Natural killer cell treated with Interleukin-12 subunit alpha and Interleukin-12 subunit beta and Interleukin-15 and Interleukin-18, amount 100 ng/mL, for 72 hours (primary cell): ENCODE measurements at regions not wholly inside any gene's neighbourhood (a gene's known extent, or its start where the extent isn't known, plus 50 kb on each side); places are given as distances from the start of the nearest gene placed in this dataset.
"Not testable (repeated sequence)": the region's sequence is repeated elsewhere in the genome, so short reads cannot be mapped to it uniquely, and the experiment has no call there.

Experiments
- ATAC-seq, 2 donors: fragments of 150-1000 bp; cut with Tn5 transposase in 1 of 2; sonication (Bioruptor Pico), chemical (Tn5 transposase) in 1 of 2; 2 replicates each; pipeline ENCODE4 v1.10.0; 2021
- DNase-seq: peaks from one replicate; pipeline ENCODE4 v3.0.0; 2022; ENCODE audit warnings: low spot score
- H3K27ac Mint-ChIP-seq, 2 donors: 1 replicate in 1 of 2; 2 replicates in 1 of 2; pipeline ENCODE4 v1.8.0; 2022; ENCODE audit warnings: mixed read lengths in 2 of 2, mild to moderate bottlenecking in 1 of 2, moderate library complexity in 1 of 2
- H3K27me3 Mint-ChIP-seq, 2 donors: 1 replicate in 1 of 2; 2 replicates in 1 of 2; pipeline ENCODE4 v1.8.0; 2022; ENCODE audit warnings: mixed read lengths in 2 of 2
- H3K36me3 Mint-ChIP-seq: one replicate; pipeline ENCODE4 v1.8.0; 2022; ENCODE audit warnings: mixed read lengths
- H3K4me1 Mint-ChIP-seq, 2 donors: 1 replicate in 1 of 2; 2 replicates in 1 of 2; pipeline ENCODE4 v1.8.0; 2022; ENCODE audit warnings: low read depth in 2 of 2, mixed read lengths in 2 of 2, mild to moderate bottlenecking in 1 of 2
- H3K4me3 Mint-ChIP-seq: one replicate; pipeline ENCODE4 v1.8.0; 2022; ENCODE audit warnings: mixed read lengths
- H3K9me3 Mint-ChIP-seq: 2 replicates; pipeline ENCODE4 v1.8.0; 2022; ENCODE audit warnings: mixed read lengths

DNA sequence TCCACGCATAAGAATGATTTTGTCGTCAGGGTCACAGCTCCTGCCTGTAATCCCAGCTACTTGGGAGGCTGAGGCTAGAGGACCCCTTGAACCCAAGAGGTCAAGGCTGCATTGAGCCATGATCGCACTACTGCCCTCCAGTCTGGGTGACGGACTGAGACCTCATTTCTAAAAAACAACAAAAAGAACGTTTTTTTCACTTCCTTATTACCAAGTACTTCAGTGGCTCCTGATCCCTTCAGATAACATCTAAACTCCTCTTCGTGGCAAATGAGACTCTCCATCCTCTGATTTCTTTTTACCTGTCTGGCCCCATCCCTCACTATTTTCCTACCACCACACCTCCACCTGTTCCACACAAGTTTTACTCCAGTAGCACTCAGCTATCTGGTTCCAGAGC, 105.4 kb upstream of the TLK1 start:
- H3K27me3 Mint-ChIP-seq = no peaks in the 10 kb centered on the region
- DNase-seq (no peak), ATAC-seq (no peak)
- H3K4me1 Mint-ChIP-seq = peaks cover 0 to under 1% of the 10 kb centered on the region in 2 donors
- no peak overlapping the region for H3K4me3 Mint-ChIP-seq
- H3K9me3 Mint-ChIP-seq = no peaks in the 10 kb centered on the region
- no peak overlapping the region for H3K27ac Mint-ChIP-seq
- H3K36me3 Mint-ChIP-seq = no peaks in the 10 kb centered on the region

DNA sequence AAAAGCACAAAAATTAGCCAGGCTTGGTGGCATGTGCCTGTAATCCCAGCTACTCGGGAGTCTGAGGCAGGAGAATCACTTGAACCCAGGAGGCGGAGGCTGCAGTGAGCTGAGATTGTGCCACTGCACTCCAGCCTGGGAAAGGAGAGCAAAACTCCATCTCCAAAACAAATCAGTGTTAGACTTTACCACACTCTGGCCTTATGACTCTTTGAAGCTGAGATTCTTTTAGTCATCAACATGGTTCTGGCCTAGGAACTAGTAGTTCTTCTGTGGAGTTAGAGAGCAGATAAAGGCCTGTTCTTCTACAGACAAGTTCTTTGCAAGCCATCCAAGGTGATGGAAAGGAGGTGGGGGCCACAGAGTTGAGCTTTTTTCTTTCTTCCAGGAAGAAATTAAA, 100.8 kb upstream of the TLK1 start:
- not testable (repeated sequence) for ATAC-seq, H3K9me3 Mint-ChIP-seq, H3K36me3 Mint-ChIP-seq, H3K4me3 Mint-ChIP-seq, DNase-seq, H3K27ac Mint-ChIP-seq, H3K27me3 Mint-ChIP-seq
- H3K4me1 Mint-ChIP-seq = peaks cover 8 to 16% of the 10 kb centered on the region in 2 donors

DNA sequence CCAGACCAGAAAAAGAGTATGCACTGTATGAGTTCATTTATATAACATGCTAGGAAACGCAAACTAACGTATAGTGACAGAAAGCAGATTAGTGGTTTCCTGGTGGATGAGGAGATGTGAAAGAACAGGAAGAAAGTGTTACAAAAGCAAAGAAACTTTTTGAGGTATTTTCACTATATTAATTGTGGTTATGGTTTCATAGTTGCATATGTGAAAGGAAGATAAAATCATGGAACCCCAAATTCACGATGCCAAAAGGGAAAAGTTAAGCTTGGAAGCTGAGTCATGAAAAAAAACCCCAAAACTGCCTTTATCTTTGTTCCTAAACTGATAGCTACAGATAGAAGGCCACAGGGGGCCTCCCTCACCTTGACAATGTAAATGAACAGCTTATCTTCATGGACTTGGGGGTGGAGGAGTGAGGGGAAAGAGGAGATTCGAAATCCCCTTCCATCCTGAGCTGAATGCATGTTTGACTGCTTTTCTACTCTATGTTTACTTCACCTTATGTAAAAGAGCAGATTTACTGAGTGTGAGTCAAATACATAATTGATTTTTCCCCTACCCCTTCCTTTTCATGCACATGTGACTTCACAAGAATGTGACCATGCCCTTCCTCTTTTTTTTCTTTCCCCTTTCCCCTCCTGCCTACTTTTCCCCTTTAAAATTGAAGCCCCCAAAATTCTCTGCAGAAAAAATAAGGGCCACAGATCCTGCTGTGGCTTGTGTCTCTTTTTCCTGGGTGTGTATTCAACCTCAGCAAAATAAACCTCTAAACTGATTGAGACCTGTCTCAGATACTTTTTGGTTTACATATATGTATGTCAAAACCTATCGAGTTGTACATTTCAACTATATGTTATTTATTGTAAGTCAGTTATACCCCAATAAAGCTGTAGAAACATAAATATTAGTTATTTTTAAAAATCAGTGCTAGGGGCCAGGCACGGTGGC, 100.1 kb upstream of the TLK1 start:
- H3K36me3 Mint-ChIP-seq = no peaks in the 10 kb centered on the region
- no peaks in the 10 kb centered on the region for H3K9me3 Mint-ChIP-seq
- no peaks in the 10 kb centered on the region for H3K27me3 Mint-ChIP-seq
- ATAC-seq (peak in 1 of 2 donors; percentile 43), DNase-seq (no peak)
- H3K27ac Mint-ChIP-seq = no peak overlapping the region
- H3K4me1 Mint-ChIP-seq = peaks cover 8 to 16% of the 10 kb centered on the region in 2 donors
- H3K4me3 Mint-ChIP-seq = peak overlapping the region; percentile 13

DNA sequence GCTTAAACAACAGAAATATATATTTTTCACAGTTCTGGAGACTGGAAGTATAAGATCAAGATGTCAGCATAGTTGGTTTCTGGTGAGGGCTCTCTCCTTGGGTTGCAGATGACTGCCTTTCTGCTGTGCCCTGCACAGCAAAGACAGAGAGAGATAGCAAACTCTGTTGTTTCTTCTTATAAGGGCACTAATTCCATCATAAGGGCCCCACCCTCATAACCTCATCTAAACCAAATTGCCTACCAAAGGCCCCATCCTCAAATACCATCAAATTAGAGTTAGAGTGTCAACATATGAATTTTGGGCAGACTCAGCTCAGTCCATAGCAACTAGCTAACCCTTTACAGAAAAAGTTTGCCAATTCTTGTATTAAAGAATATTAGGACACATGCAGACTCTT, 94.0 kb upstream of the TLK1 start:
- H3K4me3 Mint-ChIP-seq = no peak overlapping the region
- ATAC-seq (no peak), DNase-seq (no peak)
- no peaks in the 10 kb centered on the region for H3K9me3 Mint-ChIP-seq
- peaks cover 0 to 2% of the 10 kb centered on the region in 2 donors for H3K4me1 Mint-ChIP-seq
- no peak overlapping the region for H3K27ac Mint-ChIP-seq
- no peaks in the 10 kb centered on the region for H3K36me3 Mint-ChIP-seq
- no peaks in the 10 kb centered on the region for H3K27me3 Mint-ChIP-seq

DNA sequence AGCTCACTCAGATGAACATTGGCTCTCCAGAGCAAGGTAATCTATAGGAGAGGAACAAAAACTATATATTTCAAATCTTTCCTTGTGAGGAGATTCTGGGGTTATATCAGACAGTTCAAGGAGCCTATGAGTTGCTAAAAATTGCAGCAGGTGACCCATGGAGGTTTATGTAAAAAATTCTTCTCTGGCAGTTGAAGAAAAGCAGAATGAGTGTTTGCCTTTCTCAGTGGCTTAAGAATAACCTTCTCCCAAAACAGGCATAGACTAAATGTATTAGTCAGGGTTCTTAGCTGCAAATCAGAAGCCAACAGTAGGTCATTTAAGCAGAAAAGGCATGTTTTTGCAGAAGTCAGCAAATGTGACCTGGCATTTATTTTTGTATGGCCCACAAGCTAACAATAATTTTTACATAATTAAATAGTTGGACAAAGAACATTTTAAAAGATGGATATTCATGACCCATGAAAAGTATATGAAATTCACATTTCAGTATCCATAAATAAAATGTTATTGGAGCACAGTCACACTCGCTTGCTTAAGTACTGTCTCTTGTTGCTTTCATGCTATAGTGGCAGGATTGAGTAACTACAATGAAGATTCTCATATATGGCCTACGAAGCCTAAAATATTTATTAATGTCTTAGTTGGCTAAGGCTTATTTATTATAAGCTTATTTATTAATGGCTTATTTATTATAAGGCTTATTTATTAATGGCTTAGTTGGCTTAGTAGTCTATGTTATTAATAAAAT, 93.4 kb upstream of the TLK1 start:
- H3K4me3 Mint-ChIP-seq = no peak overlapping the region
- H3K36me3 Mint-ChIP-seq = no peaks in the 10 kb centered on the region
- no peak overlapping the region for H3K27ac Mint-ChIP-seq
- no peak for DNase-seq
- no peaks in the 10 kb centered on the region for H3K27me3 Mint-ChIP-seq
- no peaks in the 10 kb centered on the region for H3K4me1 Mint-ChIP-seq
- no peaks in the 10 kb centered on the region for H3K9me3 Mint-ChIP-seq
- no peak for ATAC-seq

GRCh38 chr2:171253279-171253678, 92.6 kb upstream of the TLK1 start:
- Mint-ChIP-seq H3K4me3 (no peak overlapping the region), H3K27me3 (no peaks in the 10 kb centered on the region), H3K27ac (no peak overlapping the region), H3K36me3 (no peaks in the 10 kb centered on the region), H3K4me1 (peaks cover 2% of the 10 kb centered on the region in 2 donors), H3K9me3 (no peaks in the 10 kb centered on the region)
- DNase-seq (no peak), ATAC-seq (no peak)

- H3K27me3 Mint-ChIP-seq = no peaks in the 10 kb centered on the region
Observed at GRCh38 chr2:171249689-171250088, 89.0 kb upstream of the TLK1 start.

DNA sequence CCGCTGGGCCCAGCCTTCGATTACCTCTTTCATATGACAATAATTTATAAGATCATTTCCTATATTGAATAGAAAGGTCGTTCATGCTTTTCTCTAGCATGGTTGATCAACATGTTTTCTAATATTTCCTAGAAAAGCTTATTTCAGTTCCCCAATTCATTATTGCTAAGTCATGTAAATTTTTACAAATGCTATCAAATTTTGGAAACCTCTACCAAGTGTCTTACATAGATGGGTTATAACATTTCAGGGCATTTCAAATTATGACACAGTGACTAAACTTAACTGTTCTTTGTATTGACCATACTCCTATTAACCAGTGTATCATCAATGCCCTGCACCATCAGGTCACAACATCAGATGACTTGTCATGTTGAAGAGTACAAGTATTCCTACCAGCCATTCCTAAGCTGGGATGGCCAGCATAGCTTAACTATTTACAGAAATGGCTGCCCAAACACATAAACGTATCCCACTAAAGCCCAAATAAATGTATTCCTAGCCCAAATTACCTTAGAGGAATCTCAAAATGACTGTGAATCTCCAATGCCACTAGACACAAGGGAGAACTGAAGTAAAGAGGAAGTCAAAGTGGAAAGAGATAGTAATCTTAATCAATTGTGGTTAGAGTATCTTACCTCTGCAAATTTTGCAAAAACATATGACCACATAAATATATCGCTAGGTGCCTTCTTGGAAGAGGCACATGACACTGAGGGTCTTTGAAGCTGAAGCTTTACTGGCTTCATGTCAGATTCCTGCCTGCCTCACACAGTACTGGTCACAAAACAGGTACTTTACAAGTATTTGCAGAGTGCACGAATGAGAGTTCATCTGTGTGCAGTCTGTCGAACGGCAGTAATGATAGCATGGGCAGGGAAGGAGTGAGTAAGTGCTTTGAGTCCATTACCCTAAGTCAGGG, 87.3 kb upstream of the TLK1 start:
- H3K36me3 Mint-ChIP-seq = no peaks in the 10 kb centered on the region
- H3K4me1 Mint-ChIP-seq = peaks cover 11 to 18% of the 10 kb centered on the region in 2 donors
- H3K27me3 Mint-ChIP-seq = no peaks in the 10 kb centered on the region
- no peak overlapping the region for H3K4me3 Mint-ChIP-seq
- ATAC-seq (peak in 1 of 2 donors; percentile 39), DNase-seq (no peak)
- H3K9me3 Mint-ChIP-seq = no peaks in the 10 kb centered on the region
- no peak overlapping the region for H3K27ac Mint-ChIP-seq

More at GRCh38 chr2:171249689-171250088, 89.0 kb upstream of the TLK1 start:
- H3K36me3 Mint-ChIP-seq = no peaks in the 10 kb centered on the region
- no peak overlapping the region for H3K27ac Mint-ChIP-seq
- H3K4me1 Mint-ChIP-seq = peaks cover 7 to 13% of the 10 kb centered on the region in 2 donors
- no peak for ATAC-seq
- H3K9me3 Mint-ChIP-seq = no peaks in the 10 kb centered on the region
- no peak for DNase-seq
- H3K4me3 Mint-ChIP-seq = no peak overlapping the region

DNA sequence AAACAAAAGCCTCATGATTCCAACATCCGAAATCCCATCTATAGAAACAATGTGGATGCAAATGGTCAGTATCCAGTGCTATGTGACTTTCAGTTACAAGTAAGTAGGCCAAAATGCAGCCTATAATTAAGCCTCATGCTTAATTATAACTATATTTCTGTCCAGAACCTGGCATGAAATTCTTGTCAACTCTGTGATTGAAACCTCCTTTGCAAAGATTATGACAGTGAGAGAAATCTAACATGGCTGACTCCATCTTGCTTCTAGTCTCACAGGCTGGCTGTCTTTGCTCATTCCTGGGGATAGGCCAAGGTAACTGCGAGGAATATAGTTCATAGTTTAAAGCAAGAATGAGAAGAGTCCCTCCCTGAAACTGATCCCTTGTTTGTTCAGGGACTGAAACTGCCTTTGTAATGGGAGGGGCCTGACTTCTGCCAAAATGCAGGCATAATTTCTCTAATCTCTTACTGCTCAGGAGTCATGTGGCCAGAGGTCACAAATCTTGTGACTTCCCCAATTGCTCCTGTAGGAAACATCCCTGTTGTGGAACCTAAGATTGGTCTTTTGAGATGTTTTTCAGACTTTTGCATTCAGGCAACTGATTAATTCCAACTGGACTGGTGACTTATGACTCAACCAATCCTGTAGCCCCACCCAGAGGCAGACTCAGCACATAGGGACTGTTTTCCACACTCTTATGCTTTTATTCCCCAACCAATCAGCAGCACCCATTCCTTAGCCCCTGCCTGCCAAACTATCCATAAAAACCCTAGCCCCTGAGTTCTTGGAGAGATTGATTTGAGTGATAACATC, 84.5 kb upstream of the TLK1 start:
- no peaks in the 10 kb centered on the region for H3K9me3 Mint-ChIP-seq
- no peaks in the 10 kb centered on the region for H3K36me3 Mint-ChIP-seq
- H3K4me3 Mint-ChIP-seq = no peak overlapping the region
- no peak overlapping the region for H3K27ac Mint-ChIP-seq
- no peak for DNase-seq
- H3K4me1 Mint-ChIP-seq = peaks cover 11 to 18% of the 10 kb centered on the region in 2 donors
- ATAC-seq = no peak
- peaks cover 0 to 3% of the 10 kb centered on the region in 2 donors for H3K27me3 Mint-ChIP-seq

DNA sequence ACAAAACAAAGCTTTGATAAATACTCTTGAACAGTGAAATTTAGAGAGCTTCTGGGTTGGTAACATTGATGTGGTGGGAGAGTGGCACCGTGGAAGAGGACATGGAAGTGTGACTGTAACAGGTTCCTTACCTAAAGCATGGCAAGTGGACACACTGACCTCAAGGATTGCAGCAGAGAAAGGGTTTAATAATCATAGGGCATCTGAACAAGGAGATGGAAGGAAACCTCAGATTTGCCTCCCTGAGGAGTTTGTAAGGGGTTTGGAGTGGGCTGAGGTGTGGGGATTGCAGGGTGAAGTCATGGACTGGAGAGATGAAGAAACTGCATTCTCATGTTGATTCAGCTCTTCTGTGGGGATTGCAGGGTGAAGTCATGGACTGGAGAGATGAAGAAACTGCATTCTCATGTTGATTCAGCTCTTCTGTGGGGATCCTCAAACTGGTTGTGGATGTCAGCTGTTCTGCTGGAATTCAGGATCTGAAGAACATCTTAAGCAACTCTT, 83.8 kb upstream of the TLK1 start:
- no peak for DNase-seq
- no peaks in the 10 kb centered on the region for H3K36me3 Mint-ChIP-seq
- peak; percentile 69 to 76 for ATAC-seq
- H3K4me1 Mint-ChIP-seq = peaks cover 11 to 18% of the 10 kb centered on the region in 2 donors
- H3K27me3 Mint-ChIP-seq = peaks cover 0 to 7% of the 10 kb centered on the region in 2 donors
- no peak overlapping the region for H3K4me3 Mint-ChIP-seq
- H3K9me3 Mint-ChIP-seq = no peaks in the 10 kb centered on the region
- H3K27ac Mint-ChIP-seq = peak overlapping the region in 1 of 2 donors; percentile 17

DNA sequence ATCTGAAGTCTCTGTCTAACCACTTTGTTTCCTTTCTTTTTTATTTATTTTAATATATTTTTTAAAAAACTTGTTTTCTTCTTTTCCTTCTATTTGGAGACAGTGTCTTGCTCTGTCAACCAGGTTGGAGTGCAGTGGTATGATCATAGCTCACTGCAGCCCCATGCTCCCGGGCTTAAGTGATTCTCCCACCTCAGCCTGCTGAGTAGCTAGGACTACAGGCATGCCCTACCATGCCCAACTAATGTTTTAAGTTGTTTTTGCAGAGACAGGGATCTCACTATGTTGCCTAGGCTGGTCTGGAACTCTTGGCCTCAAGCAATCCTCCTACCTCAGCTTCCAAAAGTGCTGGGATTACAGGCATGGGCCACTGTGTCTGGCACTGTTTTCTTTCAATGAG, 81.1 kb upstream of the TLK1 start:
- DNase-seq (no peak), ATAC-seq (no peak)
- H3K27me3 Mint-ChIP-seq = peaks cover 6 to 7% of the 10 kb centered on the region in 2 donors
- H3K36me3 Mint-ChIP-seq = no peaks in the 10 kb centered on the region
- H3K4me1 Mint-ChIP-seq = peaks cover 5 to 10% of the 10 kb centered on the region in 2 donors
- no peaks in the 10 kb centered on the region for H3K9me3 Mint-ChIP-seq
- H3K27ac Mint-ChIP-seq = no peak overlapping the region
- H3K4me3 Mint-ChIP-seq = no peak overlapping the region

- H3K4me3 Mint-ChIP-seq = no peak overlapping the region
- ATAC-seq = no peak
Observed at GRCh38 chr2:171238946-171239345, 78.3 kb upstream of the TLK1 start.

More at GRCh38 chr2:171238946-171239345, 78.3 kb upstream of the TLK1 start:
- DNase-seq = no peak
- Mint-ChIP-seq H3K36me3 (no peaks in the 10 kb centered on the region), H3K27me3 (peaks cover 12 to 18% of the 10 kb centered on the region in 2 donors), H3K9me3 (no peaks in the 10 kb centered on the region), H3K27ac (no peak overlapping the region), H3K4me1 (no peaks in the 10 kb centered on the region)
